Eye (tissue), 1 donor: ENCODE measurements at regions not wholly inside any gene's neighbourhood (a gene's known extent, or its start where the extent isn't known, plus 50 kb on each side); places are given as distances from the start of the nearest gene placed in this dataset.

Experiments used
- DNase-seq: peaks from one replicate; pipeline ENCODE4 v3.0.0-alpha.2; 2015

GRCh38 chr18:76567835-76568445 lies 72.9 kb upstream of the ZNF516 start:
- DNase-seq: no peak

GRCh38 chr18:76566987-76567386 lies 71.9 kb upstream of the ZNF516 start:
- no peak for DNase-seq

GRCh38 chr18:76565238-76566173 lies 70.5 kb upstream of the ZNF516 start:
- peak; percentile 91 for DNase-seq

- DNase-seq: no peak
These were observed 69.7 kb upstream of the ZNF516 start for GRCh38 chr18:76564655-76565237.

- DNase-seq: no peak
These were observed 69.1 kb upstream of the ZNF516 start for GRCh38 chr18:76564117-76564516.

- no peak for DNase-seq
These were observed 67.5 kb upstream of the ZNF516 start for GRCh38 chr18:76562286-76563122.

- DNase-seq: no peak
These were observed 64.0 kb upstream of the ZNF516 start for GRCh38 chr18:76558881-76559667.

- no peak for DNase-seq
These were observed 62.1 kb upstream of the ZNF516 start for GRCh38 chr18:76557026-76557575.

GRCh38 chr18:76554547-76555222 lies 59.6 kb upstream of the ZNF516 start:
- DNase-seq: peak; percentile 58

- no peak for DNase-seq
These were observed 58.9 kb upstream of the ZNF516 start for GRCh38 chr18:76553715-76554546.

GRCh38 chr18:76548541-76548940 lies 53.5 kb upstream of the ZNF516 start:
- DNase-seq: no peak

GRCh38 chr18:76547296-76547695 lies 52.3 kb upstream of the ZNF516 start:
- no peak for DNase-seq

GRCh38 chr18:76546436-76546835 lies 51.4 kb upstream of the ZNF516 start:
- DNase-seq: no peak

GRCh38 chr18:76546088-76546435 lies 51.0 kb upstream of the ZNF516 start:
- DNase-seq: peak; percentile 60

- DNase-seq: peak; percentile 57
These were observed 50.5 kb upstream of the ZNF516 start for GRCh38 chr18:76545433-76546087.

GRCh38 chr18:76544511-76545345 lies 49.7 kb upstream of the ZNF516 start:
- DNase-seq: peak; percentile 68
